HepG2 (cell line): ENCODE measurements at regions not wholly inside any gene's neighbourhood (a gene's known extent, or its start where the extent isn't known, plus 50 kb on each side); places are given as distances from the start of the nearest gene placed in this dataset.

Experiments used
- FOSL2 ChIP-seq: sonication (generic); formaldehyde crosslinking; IDR thresholded peaks from 2 replicates; pipeline ENCODE4 v1.4.0; 2020; ENCODE audit warnings: missing genetic modification reagents
- FOXA1 ChIP-seq, 2 experiments: fragments of 450-650 bp in 1 of 2; sonication (generic) in 1 of 2; formaldehyde crosslinking in 1 of 2; IDR thresholded peaks; 2 replicates each; pipeline versions ENCODE4 v1.4.0 to v1.6.1; 2016 to 2020; ENCODE audit warnings: missing genetic modification reagents in 1 of 2
- KLF9 ChIP-seq: IDR thresholded peaks from 2 replicates; pipeline ENCODE4 v1.6.1; 2016; ENCODE audit warnings: low read depth
- TOE1 ChIP-seq: sonication (generic); formaldehyde crosslinking; IDR thresholded peaks from 2 replicates; pipeline ENCODE4 v1.4.0; 2020; ENCODE audit warnings: mild to moderate bottlenecking, missing genetic modification reagents
- TSC22D2 ChIP-seq: sonication (generic); formaldehyde crosslinking; IDR thresholded peaks from 2 replicates; pipeline ENCODE4 v1.5.1; 2020; ENCODE audit warnings: missing genetic modification reagents, mild to moderate bottlenecking, borderline replicate concordance
- ZBTB42 ChIP-seq: sonication (generic); formaldehyde crosslinking; IDR thresholded peaks from 2 replicates; pipeline ENCODE4 v1.5.0; 2020; ENCODE audit warnings: mild to moderate bottlenecking, missing genetic modification reagents
- ZNF878 ChIP-seq: sonication (generic); formaldehyde crosslinking; IDR thresholded peaks from 2 replicates; pipeline ENCODE4 v1.8.1; 2023; ENCODE audit warnings: mild to moderate bottlenecking, missing genetic modification reagents, moderate library complexity
- ZNF883 ChIP-seq: sonication (generic); formaldehyde crosslinking; IDR thresholded peaks from 2 replicates; pipeline ENCODE4 v1.5.1; 2020; ENCODE audit warnings: mild to moderate bottlenecking, missing genetic modification reagents; ENCODE audit errors: not compliant biosample characterization
- TF ChIP-seq, protein P1 (sequence below): sonication (generic); formaldehyde crosslinking; IDR thresholded peaks from 2 replicates; pipeline ENCODE4 v1.4.0; 2020; ENCODE audit warnings: mild to moderate bottlenecking, low read depth, missing genetic modification reagents
- TF ChIP-seq, protein P2 (sequence below): sonication (generic); formaldehyde crosslinking; IDR thresholded peaks from 2 replicates; pipeline ENCODE4 v1.4.0; 2020; ENCODE audit warnings: missing genetic modification reagents
- TF ChIP-seq, protein P3 (sequence below): IDR thresholded peaks from 2 replicates; pipeline ENCODE4 v1.6.1; 2012; ENCODE audit warnings: low read length, improper control_type of control experiment
- TF ChIP-seq, protein P4 (sequence below): sonication (generic); formaldehyde crosslinking; IDR thresholded peaks from 2 replicates; pipeline ENCODE4 v1.4.0; 2020; ENCODE audit warnings: missing genetic modification reagents

GRCh38 chr20:47417245-47418068 lies 61.0 kb upstream of the ZMYND8 start (continued):
- TF ChIP-seq ZNF878 (CRISPR knock-in tag): peak; percentile 85
- TF ChIP-seq, protein P1, sequence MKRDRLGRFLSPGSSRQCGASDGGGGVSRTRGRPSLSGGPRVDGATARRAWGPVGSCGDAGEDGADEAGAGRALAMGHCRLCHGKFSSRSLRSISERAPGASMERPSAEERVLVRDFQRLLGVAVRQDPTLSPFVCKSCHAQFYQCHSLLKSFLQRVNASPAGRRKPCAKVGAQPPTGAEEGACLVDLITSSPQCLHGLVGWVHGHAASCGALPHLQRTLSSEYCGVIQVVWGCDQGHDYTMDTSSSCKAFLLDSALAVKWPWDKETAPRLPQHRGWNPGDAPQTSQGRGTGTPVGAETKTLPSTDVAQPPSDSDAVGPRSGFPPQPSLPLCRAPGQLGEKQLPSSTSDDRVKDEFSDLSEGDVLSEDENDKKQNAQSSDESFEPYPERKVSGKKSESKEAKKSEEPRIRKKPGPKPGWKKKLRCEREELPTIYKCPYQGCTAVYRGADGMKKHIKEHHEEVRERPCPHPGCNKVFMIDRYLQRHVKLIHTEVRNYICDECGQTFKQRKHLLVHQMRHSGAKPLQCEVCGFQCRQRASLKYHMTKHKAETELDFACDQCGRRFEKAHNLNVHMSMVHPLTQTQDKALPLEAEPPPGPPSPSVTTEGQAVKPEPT (CRISPR knock-in tag): no peak
- TF ChIP-seq ZNF883 (CRISPR knock-in tag): no peak
- no peak; the same call in 1 of the 2 replicates for TF ChIP-seq FOXA1 (IDR thresholded peaks at IDR 0.05)
- TF ChIP-seq FOXA1 (CRISPR knock-in tag; IDR thresholded peaks at IDR 0.05): peak; percentile 72
- TF ChIP-seq, protein P2, sequence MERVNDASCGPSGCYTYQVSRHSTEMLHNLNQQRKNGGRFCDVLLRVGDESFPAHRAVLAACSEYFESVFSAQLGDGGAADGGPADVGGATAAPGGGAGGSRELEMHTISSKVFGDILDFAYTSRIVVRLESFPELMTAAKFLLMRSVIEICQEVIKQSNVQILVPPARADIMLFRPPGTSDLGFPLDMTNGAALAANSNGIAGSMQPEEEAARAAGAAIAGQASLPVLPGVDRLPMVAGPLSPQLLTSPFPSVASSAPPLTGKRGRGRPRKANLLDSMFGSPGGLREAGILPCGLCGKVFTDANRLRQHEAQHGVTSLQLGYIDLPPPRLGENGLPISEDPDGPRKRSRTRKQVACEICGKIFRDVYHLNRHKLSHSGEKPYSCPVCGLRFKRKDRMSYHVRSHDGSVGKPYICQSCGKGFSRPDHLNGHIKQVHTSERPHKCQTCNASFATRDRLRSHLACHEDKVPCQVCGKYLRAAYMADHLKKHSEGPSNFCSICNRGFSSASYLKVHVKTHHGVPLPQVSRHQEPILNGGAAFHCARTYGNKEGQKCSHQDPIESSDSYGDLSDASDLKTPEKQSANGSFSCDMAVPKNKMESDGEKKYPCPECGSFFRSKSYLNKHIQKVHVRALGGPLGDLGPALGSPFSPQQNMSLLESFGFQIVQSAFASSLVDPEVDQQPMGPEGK (CRISPR knock-in tag): peak; percentile 42; the same call in 1 of the 2 replicates
- TF ChIP-seq, protein P3, sequence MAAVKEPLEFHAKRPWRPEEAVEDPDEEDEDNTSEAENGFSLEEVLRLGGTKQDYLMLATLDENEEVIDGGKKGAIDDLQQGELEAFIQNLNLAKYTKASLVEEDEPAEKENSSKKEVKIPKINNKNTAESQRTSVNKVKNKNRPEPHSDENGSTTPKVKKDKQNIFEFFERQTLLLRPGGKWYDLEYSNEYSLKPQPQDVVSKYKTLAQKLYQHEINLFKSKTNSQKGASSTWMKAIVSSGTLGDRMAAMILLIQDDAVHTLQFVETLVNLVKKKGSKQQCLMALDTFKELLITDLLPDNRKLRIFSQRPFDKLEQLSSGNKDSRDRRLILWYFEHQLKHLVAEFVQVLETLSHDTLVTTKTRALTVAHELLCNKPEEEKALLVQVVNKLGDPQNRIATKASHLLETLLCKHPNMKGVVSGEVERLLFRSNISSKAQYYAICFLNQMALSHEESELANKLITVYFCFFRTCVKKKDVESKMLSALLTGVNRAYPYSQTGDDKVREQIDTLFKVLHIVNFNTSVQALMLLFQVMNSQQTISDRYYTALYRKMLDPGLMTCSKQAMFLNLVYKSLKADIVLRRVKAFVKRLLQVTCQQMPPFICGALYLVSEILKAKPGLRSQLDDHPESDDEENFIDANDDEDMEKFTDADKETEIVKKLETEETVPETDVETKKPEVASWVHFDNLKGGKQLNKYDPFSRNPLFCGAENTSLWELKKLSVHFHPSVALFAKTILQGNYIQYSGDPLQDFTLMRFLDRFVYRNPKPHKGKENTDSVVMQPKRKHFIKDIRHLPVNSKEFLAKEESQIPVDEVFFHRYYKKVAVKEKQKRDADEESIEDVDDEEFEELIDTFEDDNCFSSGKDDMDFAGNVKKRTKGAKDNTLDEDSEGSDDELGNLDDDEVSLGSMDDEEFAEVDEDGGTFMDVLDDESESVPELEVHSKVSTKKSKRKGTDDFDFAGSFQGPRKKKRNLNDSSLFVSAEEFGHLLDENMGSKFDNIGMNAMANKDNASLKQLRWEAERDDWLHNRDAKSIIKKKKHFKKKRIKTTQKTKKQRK: no peak
- no peak for TF ChIP-seq TSC22D2 (CRISPR knock-in tag)
- TF ChIP-seq TOE1 (CRISPR knock-in tag): no peak
- peak; percentile 38; the same call in 1 of the 2 replicates for TF ChIP-seq FOSL2 (CRISPR knock-in tag)
- TF ChIP-seq KLF9 (CRISPR knock-in tag): no peak
- TF ChIP-seq, protein P4, sequence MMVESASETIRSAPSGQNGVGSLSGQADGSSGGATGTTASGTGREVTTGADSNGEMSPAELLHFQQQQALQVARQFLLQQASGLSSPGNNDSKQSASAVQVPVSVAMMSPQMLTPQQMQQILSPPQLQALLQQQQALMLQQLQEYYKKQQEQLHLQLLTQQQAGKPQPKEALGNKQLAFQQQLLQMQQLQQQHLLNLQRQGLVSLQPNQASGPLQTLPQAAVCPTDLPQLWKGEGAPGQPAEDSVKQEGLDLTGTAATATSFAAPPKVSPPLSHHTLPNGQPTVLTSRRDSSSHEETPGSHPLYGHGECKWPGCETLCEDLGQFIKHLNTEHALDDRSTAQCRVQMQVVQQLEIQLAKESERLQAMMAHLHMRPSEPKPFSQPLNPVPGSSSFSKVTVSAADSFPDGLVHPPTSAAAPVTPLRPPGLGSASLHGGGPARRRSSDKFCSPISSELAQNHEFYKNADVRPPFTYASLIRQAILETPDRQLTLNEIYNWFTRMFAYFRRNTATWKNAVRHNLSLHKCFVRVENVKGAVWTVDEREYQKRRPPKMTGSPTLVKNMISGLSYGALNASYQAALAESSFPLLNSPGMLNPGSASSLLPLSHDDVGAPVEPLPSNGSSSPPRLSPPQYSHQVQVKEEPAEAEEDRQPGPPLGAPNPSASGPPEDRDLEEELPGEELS (CRISPR knock-in tag): peak; percentile 97
- no peak for TF ChIP-seq ZBTB42 (CRISPR knock-in tag)
